GM12892 (cell line): ENCODE measurements at regions not wholly inside any gene's neighbourhood (a gene's known extent, or its start where the extent isn't known, plus 50 kb on each side); places are given as distances from the start of the nearest gene placed in this dataset.

ENCODE experiments used
- POLR2A ChIP-seq: IDR thresholded peaks from 2 replicates; pipeline ENCODE4 v1.6.1; 2011; ENCODE audit warnings: low read depth, low read length, control low read depth
- POLR2AphosphoS5 ChIP-seq: IDR thresholded peaks from 2 replicates; pipeline ENCODE4 v1.6.1; 2011; ENCODE audit warnings: low read depth, low read length, control low read depth
- TAF1 ChIP-seq: IDR thresholded peaks from 2 replicates; pipeline ENCODE4 v1.6.1; 2011; ENCODE audit warnings: low read depth, mild to moderate bottlenecking, control low read depth, low read length, borderline replicate concordance

GRCh38 chr3:30188713-30189112 is 417.7 kb upstream of the TGFBR2 start:
- TF ChIP-seq POLR2A: no peak
- no peak for TF ChIP-seq TAF1
- no peak for TF ChIP-seq POLR2AphosphoS5
